Bronchial epithelial cell (primary cell): ENCODE measurements at regions not wholly inside any gene's neighbourhood (a gene's known extent, or its start where the extent isn't known, plus 50 kb on each side); places are given as distances from the start of the nearest gene placed in this dataset.

Experiments used
- DNase-seq: peaks from one replicate; pipeline ENCODE4 v3.0.0-alpha.2; 2010; ENCODE audit warnings: low read depth
- FAIRE-seq: peaks from 2 replicates; lab custom pipeline; 2011; peaks lifted over from hg19 to GRCh38; lab: Jason Lieb, UNC
- H3K27me3 ChIP-seq: 2 replicates; pipeline ENCODE4 v1.5.1; 2011; ENCODE audit warnings: low read length; ENCODE audit not compliant: control insufficient read depth, insufficient read depth
- H3K36me3 ChIP-seq: 2 replicates; pipeline ENCODE4 v1.5.1; 2011; ENCODE audit warnings: low read length; ENCODE audit not compliant: control insufficient read depth, insufficient read depth
- H3K4me3 ChIP-seq: 2 replicates; pipeline ENCODE4 v1.5.1; 2011; ENCODE audit warnings: mild to moderate bottlenecking, low read depth, low read length, control low read depth
- TF ChIP-seq, protein P1 (sequence below): IDR thresholded peaks from 2 replicates; pipeline ENCODE4 v1.5.1; 2011; ENCODE audit warnings: mild to moderate bottlenecking, moderate library complexity, low read length, control low read depth, inconsistent platforms; ENCODE audit not compliant: insufficient read depth, severe bottlenecking

DNA sequence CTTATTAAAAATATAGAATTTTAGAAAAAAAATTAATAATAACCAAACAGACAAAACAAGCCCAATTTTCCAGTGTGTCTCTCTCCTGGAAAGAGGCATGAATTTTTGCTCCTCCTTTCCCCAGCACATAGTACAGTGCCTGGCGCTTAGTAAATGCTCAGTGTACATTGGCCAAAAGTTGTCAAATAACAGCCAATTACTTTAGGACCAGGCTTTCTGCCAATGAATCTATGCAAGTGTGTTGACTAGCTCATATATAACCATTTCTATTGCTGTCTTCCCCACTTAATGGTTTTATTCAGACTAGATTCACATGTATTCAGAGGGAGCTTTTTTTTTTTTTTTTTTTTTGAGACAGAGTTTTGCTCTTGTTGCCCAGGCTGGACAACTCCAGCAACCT is 120.1 kb upstream of the CD180 start:
- Histone ChIP-seq H3K36me3 (no peaks in the 10 kb centered on the region), H3K4me3 (no peak overlapping the region), H3K27me3 (no peaks in the 10 kb centered on the region)
- TF ChIP-seq, protein P1, sequence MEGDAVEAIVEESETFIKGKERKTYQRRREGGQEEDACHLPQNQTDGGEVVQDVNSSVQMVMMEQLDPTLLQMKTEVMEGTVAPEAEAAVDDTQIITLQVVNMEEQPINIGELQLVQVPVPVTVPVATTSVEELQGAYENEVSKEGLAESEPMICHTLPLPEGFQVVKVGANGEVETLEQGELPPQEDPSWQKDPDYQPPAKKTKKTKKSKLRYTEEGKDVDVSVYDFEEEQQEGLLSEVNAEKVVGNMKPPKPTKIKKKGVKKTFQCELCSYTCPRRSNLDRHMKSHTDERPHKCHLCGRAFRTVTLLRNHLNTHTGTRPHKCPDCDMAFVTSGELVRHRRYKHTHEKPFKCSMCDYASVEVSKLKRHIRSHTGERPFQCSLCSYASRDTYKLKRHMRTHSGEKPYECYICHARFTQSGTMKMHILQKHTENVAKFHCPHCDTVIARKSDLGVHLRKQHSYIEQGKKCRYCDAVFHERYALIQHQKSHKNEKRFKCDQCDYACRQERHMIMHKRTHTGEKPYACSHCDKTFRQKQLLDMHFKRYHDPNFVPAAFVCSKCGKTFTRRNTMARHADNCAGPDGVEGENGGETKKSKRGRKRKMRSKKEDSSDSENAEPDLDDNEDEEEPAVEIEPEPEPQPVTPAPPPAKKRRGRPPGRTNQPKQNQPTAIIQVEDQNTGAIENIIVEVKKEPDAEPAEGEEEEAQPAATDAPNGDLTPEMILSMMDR = no peak
- FAIRE-seq (no peak), DNase-seq (no peak)

GRCh38 chr5:67315082-67315989 is 118.7 kb upstream of the CD180 start:
- Histone ChIP-seq H3K36me3 (no peaks in the 10 kb centered on the region), H3K27me3 (no peaks in the 10 kb centered on the region), H3K4me3 (no peak overlapping the region)
- TF ChIP-seq, protein P1 = no peak
- DNase-seq (peak; percentile 86), FAIRE-seq (peak; percentile 70)

- H3K36me3 ChIP-seq = no peaks in the 10 kb centered on the region
- no peaks in the 10 kb centered on the region for H3K27me3 ChIP-seq
- DNase-seq (no peak), FAIRE-seq (no peak)
- TF ChIP-seq, protein P1 = no peak
- no peak overlapping the region for H3K4me3 ChIP-seq
These were observed 115.1 kb upstream of the CD180 start for GRCh38 chr5:67311701-67312100.

GRCh38 chr5:67311208-67311607 is 114.6 kb upstream of the CD180 start:
- TF ChIP-seq, protein P1 = no peak
- no peak for FAIRE-seq
- H3K36me3 ChIP-seq = no peaks in the 10 kb centered on the region
- H3K27me3 ChIP-seq = no peaks in the 10 kb centered on the region
- no peak overlapping the region for H3K4me3 ChIP-seq
- DNase-seq = no peak

- no peak overlapping the region for H3K4me3 ChIP-seq
- no peaks in the 10 kb centered on the region for H3K36me3 ChIP-seq
- TF ChIP-seq, protein P1 = no peak
- no peaks in the 10 kb centered on the region for H3K27me3 ChIP-seq
- FAIRE-seq (no peak), DNase-seq (no peak)
These were observed 114.1 kb upstream of the CD180 start for GRCh38 chr5:67310740-67311139.
